H1 (cell line): ENCODE measurements at regions not wholly inside any gene's neighbourhood (a gene's known extent, or its start where the extent isn't known, plus 50 kb on each side); places are given as distances from the start of the nearest gene placed in this dataset.

Source experiments
- CTCF ChIP-seq, 3 experiments: IDR thresholded peaks; 1 replicate in 2 of 3; 2 replicates in 1 of 3; pipeline versions ENCODE4 v1.5.1 to v1.6.1; 2011; ENCODE audit warnings: low read length in 3 of 3, mild to moderate bottlenecking in 3 of 3, inconsistent platforms in 2 of 3, low read depth in 1 of 3, moderate library complexity in 1 of 3; ENCODE audit not compliant: insufficient read depth in 1 of 3; ENCODE audit errors: control extremely low read depth in 1 of 3
- EZH2 ChIP-seq: fragments of 200-600 bp; sonication (generic); IDR thresholded peaks from 2 replicates; pipeline ENCODE4 v1.7.1; 2012; ENCODE audit warnings: low read depth, mild to moderate bottlenecking, moderate library complexity, low read length, inconsistent platforms; ENCODE audit not compliant: severe bottlenecking
- POLR2A ChIP-seq, 2 experiments: IDR thresholded peaks; 1 replicate in 1 of 2; 2 replicates in 1 of 2; pipeline ENCODE4 v1.6.1; 2011; ENCODE audit warnings: low read depth in 2 of 2, low read length in 2 of 2, mild to moderate bottlenecking in 2 of 2; ENCODE audit errors: control extremely low read depth in 1 of 2
- POLR2AphosphoS5 ChIP-seq: IDR thresholded peaks from 2 replicates; pipeline ENCODE4 v1.6.1; 2011; ENCODE audit warnings: low read depth, low read length
- RAD21 ChIP-seq, 2 experiments: IDR thresholded peaks in 1 of 2; conservative IDR thresholded peaks in 1 of 2; 2 replicates each; pipeline ENCODE4 v1.6.1; 2011; ENCODE audit warnings: low read depth in 2 of 2, low read length in 2 of 2, improper control_type of control experiment in 1 of 2, inconsistent platforms in 1 of 2, mild to moderate bottlenecking in 1 of 2, moderate library complexity in 1 of 2
- TAF1 ChIP-seq: IDR thresholded peaks from 2 replicates; pipeline ENCODE4 v1.6.1; 2011; ENCODE audit warnings: mild to moderate bottlenecking, low read depth, low read length
- YY1 ChIP-seq: IDR thresholded peaks from 2 replicates; pipeline ENCODE4 v1.6.1; 2011; ENCODE audit warnings: low read depth, mild to moderate bottlenecking, low read length
- ZNF274 ChIP-seq: IDR thresholded peaks from 2 replicates; pipeline ENCODE4 v1.7.0; 2012; ENCODE audit warnings: low read length, borderline replicate concordance; ENCODE audit errors: extremely low read depth

DNA sequence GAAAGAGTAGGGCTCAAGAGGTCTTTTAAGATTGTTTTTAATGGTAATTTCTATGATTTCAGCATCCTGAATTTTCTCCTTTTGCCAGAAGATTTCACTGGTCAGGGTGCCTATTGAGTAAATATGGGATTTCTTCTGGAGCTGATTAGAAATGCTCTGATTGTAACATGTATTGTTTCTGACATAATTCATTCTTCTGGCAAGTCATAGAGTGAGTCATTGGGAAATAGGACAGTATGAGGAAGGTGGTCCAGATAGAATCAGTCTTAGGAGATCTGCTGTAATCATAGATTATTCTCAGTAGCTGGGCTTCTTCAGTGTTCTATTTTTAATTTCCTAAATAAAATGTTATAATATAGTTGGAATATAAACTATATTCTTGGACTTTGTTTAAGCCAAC, 182.0 kb upstream of the NAV3 start:
- no peak for TF ChIP-seq ZNF274
- TF ChIP-seq POLR2AphosphoS5: no peak
- no peak for TF ChIP-seq CTCF (IDR thresholded peaks at IDR 0.05; ENCODE audit: control extremely low read depth in 1 of 3, insufficient read depth in 1 of 3, low read depth in 1 of 3, low read length in 3 of 3)
- TF ChIP-seq TAF1: no peak
- no peak for TF ChIP-seq RAD21 (IDR thresholded peaks at IDR 0.05 in 1 of 2, conservative IDR thresholded peaks at IDR 0.05 in 1 of 2; ENCODE audit: low read depth in 2 of 2, low read length in 2 of 2)
- no peak for TF ChIP-seq EZH2
- no peak for TF ChIP-seq POLR2A (IDR thresholded peaks at IDR 0.05; ENCODE audit: control extremely low read depth in 1 of 2, low read depth in 2 of 2, low read length in 2 of 2)
- TF ChIP-seq YY1: no peak
